ENCODE measurements at regions not wholly inside any gene's neighbourhood (a gene's known extent, or its start where the extent isn't known, plus 50 kb on each side); places are given as distances from the start of the nearest gene placed in this dataset.

DNA sequence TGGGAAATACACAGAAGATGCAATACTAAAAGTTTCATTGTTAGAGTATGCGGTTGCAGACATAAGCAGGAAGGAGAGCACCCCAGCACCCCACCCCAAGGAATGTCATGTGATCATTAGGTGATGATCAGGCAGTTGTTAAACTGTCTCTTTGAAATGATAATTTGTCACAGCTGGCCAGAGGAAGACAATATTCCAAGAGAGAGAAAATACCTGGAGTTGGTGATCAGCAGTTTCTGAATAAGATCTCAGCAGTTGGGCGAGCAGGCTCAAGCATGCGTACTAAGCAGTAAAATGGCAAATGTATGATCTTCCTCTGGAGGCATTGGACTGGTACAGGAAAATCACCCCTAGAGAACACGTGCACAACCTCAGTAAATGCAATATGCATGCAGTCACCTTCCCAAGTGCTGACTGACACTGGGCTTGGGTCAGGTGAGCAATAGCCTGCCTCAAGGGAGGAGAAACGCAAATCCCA, 250.1 kb upstream of the MBL2 start:
- no peak for DNase-seq (ENCODE audit: extremely low spot score in 2 of 2)
- Histone ChIP-seq H3K4me1 (no peaks in the 10 kb centered on the region), H3K4me3 (no peak overlapping the region), H3K36me3 (no peaks in the 10 kb centered on the region), H3K9me3 (no peaks in the 10 kb centered on the region), H3K27me3 (no peaks in the 10 kb centered on the region), H3K27ac (no peak overlapping the region)
- intact Hi-C loops (cut with DNase I), result no loop called here
- TF ChIP-seq, protein P1, sequence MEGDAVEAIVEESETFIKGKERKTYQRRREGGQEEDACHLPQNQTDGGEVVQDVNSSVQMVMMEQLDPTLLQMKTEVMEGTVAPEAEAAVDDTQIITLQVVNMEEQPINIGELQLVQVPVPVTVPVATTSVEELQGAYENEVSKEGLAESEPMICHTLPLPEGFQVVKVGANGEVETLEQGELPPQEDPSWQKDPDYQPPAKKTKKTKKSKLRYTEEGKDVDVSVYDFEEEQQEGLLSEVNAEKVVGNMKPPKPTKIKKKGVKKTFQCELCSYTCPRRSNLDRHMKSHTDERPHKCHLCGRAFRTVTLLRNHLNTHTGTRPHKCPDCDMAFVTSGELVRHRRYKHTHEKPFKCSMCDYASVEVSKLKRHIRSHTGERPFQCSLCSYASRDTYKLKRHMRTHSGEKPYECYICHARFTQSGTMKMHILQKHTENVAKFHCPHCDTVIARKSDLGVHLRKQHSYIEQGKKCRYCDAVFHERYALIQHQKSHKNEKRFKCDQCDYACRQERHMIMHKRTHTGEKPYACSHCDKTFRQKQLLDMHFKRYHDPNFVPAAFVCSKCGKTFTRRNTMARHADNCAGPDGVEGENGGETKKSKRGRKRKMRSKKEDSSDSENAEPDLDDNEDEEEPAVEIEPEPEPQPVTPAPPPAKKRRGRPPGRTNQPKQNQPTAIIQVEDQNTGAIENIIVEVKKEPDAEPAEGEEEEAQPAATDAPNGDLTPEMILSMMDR (IDR thresholded peaks at IDR 0.05), result no peak
- TF ChIP-seq POLR2AphosphoS5 (IDR thresholded peaks at IDR 0.05; ENCODE audit: insufficient read depth in 1 of 2, low read depth in 1 of 2) (no peak), POLR2A (IDR thresholded peaks at IDR 0.05) (no peak)

DNA sequence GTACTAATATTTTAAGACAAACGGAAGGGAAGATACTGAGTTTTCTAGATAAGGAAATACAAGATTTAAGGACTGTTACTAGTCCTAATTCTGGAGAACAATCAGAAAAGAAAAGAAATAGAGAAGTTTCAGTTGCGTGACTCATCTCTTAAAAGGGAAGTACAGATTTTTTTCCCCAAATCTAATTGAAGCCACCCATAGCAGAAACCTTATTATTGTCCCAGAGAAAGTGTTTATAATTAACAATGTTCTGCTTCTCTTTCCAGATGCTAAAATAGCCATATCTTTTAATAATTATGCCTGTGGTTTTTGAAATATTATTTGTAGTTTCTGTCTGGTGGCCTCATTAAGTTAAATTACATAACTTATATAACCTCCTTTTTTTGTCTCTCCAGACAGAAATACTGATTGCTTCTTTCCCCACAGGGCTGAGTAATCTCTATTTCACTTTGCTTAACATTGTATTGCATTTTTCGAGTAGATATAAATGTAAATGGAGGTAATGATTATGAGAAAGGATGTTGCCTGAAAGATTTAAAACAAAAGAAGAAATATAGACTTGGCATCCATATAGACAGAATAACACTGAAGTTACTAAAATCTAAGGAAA, 240.7 kb upstream of the MBL2 start:
- no peak for DNase-seq (ENCODE audit: extremely low spot score in 2 of 2)
- no peak for TF ChIP-seq POLR2A (IDR thresholded peaks at IDR 0.05)
- TF ChIP-seq, protein P1 (IDR thresholded peaks at IDR 0.05), result no peak
- no peak for TF ChIP-seq POLR2AphosphoS5 (IDR thresholded peaks at IDR 0.05; ENCODE audit: insufficient read depth in 1 of 2, low read depth in 1 of 2)
- no peak overlapping the region for H3K4me3 ChIP-seq
- no peaks in the 10 kb centered on the region for H3K27me3 ChIP-seq
- no peaks in the 10 kb centered on the region for H3K4me1 ChIP-seq
- no peaks in the 10 kb centered on the region for H3K36me3 ChIP-seq
- no peak overlapping the region for H3K27ac ChIP-seq
- intact Hi-C loops (cut with DNase I), result no loop called here
- H3K9me3 ChIP-seq, result no peaks in the 10 kb centered on the region

DNA sequence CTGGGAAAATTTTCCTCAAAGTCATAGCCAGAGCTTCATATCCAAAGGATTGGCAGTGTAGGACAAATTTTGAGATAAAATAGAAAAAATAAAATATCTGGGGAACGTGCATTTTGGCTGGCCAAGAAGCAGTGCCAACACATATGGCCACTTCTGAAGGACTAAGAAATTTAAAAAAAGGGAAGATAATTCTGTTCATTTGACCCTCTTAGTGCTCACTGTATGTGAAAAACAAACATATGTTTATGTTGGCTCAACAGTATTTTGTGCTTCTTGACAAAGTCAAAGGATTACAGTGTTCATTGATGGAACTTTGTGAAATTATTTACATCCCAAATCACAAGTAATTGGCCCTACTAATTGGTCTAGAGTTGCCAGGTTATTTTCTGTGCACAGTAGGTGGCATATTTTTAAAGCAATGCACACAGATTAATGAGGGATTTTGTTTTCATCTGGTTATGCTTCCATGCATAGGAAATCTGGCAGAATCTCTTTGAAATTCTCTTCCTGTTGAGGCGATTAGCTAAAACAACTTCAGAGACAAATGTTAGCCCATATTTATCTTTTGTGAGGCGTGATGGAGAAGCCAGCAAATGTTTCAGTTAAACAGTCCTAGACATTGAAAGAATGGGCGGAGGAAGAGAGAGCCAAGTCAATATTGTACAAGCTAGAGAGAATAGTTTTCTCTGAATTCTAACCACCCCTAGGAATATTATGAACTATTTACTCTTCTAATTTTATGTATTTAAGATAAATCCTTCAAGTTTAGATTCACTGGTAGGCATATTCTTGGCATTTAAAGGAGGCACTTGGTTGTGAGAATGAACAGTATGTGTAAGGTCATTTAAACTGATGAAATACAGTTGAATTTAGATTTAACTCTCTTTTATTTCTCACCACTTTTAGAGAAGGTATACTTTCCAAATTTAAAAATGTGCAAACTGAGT, 237.7 kb upstream of the MBL2 start:
- no peaks in the 10 kb centered on the region for H3K36me3 ChIP-seq
- intact Hi-C loops (cut with DNase I), result no loop called here
- H3K27ac ChIP-seq, result no peak overlapping the region
- TF ChIP-seq POLR2A (IDR thresholded peaks at IDR 0.05) (no peak), POLR2AphosphoS5 (IDR thresholded peaks at IDR 0.05; ENCODE audit: insufficient read depth in 1 of 2, low read depth in 1 of 2) (no peak)
- TF ChIP-seq, protein P1 (IDR thresholded peaks at IDR 0.05), result no peak
- no peak for DNase-seq (ENCODE audit: extremely low spot score in 2 of 2)
- no peaks in the 10 kb centered on the region for H3K4me1 ChIP-seq
- no peaks in the 10 kb centered on the region for H3K9me3 ChIP-seq
- H3K4me3 ChIP-seq, result no peak overlapping the region
- no peaks in the 10 kb centered on the region for H3K27me3 ChIP-seq

DNA sequence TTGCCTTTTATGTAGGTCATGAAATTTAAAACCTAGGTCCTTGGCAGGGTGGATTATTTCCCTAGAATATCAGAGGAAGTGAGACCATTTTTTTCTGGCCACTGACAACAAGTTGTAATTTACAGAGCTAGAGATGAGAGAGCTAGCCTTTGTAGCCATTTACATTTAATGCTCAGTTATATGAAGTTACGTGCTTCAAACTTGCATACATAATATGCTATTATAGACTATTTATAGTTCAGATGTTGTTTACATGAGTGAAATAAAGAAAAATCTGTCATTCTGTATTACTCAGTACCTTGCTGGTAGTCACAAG, 234.9 kb upstream of the MBL2 start:
- H3K27me3 ChIP-seq, result no peaks in the 10 kb centered on the region
- TF ChIP-seq POLR2A (IDR thresholded peaks at IDR 0.05) (no peak), POLR2AphosphoS5 (IDR thresholded peaks at IDR 0.05; ENCODE audit: insufficient read depth in 1 of 2, low read depth in 1 of 2) (no peak)
- TF ChIP-seq, protein P1 (IDR thresholded peaks at IDR 0.05), result no peak
- intact Hi-C loops (cut with DNase I), result no loop called here
- no peaks in the 10 kb centered on the region for H3K9me3 ChIP-seq
- H3K4me1 ChIP-seq, result no peaks in the 10 kb centered on the region
- no peak for DNase-seq (ENCODE audit: extremely low spot score in 2 of 2)
- no peaks in the 10 kb centered on the region for H3K36me3 ChIP-seq
- H3K4me3 ChIP-seq, result no peak overlapping the region
- no peak overlapping the region for H3K27ac ChIP-seq
